ENCODE measurements at regions not wholly inside any gene's neighbourhood (a gene's known extent, or its start where the extent isn't known, plus 50 kb on each side); places are given as distances from the start of the nearest gene placed in this dataset.

DNA sequence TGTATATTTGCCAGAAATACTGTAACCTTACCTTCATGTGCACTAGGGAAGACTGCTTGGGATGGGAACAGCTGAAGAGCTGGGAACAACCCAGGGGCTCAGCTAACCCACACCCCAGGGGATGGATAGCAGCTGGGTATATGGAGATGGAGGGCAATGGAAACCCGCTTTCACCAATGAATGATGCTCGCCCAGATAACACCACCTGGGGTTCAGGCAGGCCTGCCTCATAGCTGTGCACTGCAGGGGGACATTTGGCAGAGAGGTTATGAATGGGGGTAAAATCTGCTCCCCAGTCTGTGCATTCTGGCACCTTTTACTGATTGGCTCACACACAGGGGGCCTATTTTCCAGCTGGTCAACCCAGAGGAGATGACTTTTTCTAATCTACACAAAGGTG, 170.7 kb downstream of the CHST1 start:
- no peak for TF ChIP-seq GATA3 (IDR thresholded peaks at IDR 0.05; ENCODE audit: low read depth, low read length)
- TF ChIP-seq GATA2 (IDR thresholded peaks at IDR 0.05; ENCODE audit: low read depth, low read length), result no peak
